ENCODE measurements at regions not wholly inside any gene's neighbourhood (a gene's known extent, or its start where the extent isn't known, plus 50 kb on each side); places are given as distances from the start of the nearest gene placed in this dataset.

- TF ChIP-seq POLR2A (IDR thresholded peaks at IDR 0.05; ENCODE audit: low read depth, low read length): no peak
- no peak for TF ChIP-seq CTCF (conservative IDR thresholded peaks at IDR 0.05; ENCODE audit: low read depth, low read length)
- TF ChIP-seq BHLHE40 (IDR thresholded peaks at IDR 0.05; ENCODE audit: low read depth, low read length): no peak
- TF ChIP-seq RFX5 (IDR thresholded peaks at IDR 0.05; ENCODE audit: low read depth, low read length): no peak
- no peak for TF ChIP-seq FOS (IDR thresholded peaks at IDR 0.05; ENCODE audit: low read depth, low read length)
- no peak for TF ChIP-seq CEBPB (IDR thresholded peaks at IDR 0.05; ENCODE audit: low read depth, low read length)
- no peak for TF ChIP-seq USF2 (IDR thresholded peaks at IDR 0.05; ENCODE audit: low read depth, low read length)
- TF ChIP-seq RAD21 (IDR thresholded peaks at IDR 0.05; ENCODE audit: low read length): no peak
Measured at GRCh38 chr3:25165306-25165705, 262.8 kb upstream of the RARB start.
